ENCODE measurements at regions not wholly inside any gene's neighbourhood (a gene's known extent, or its start where the extent isn't known, plus 50 kb on each side); places are given as distances from the start of the nearest gene placed in this dataset.

DNA sequence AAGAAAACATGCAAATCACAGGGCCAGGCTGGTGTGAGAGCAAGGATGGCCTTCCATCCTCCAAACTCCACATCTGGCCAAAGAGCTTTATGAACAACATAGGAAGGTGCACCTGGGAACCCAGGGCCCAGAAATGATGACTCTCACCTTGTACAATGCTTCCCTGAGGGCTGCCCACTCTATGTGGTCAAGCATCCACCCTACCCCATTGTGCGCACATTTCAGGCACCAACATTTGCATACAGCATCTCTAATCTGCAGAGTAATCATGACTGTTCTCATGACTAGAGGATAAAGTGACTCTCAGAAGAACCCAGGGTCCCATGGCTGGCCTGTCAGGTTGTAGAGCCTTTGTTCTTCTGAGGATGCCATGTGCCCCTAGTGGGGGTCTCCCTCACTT, 57.2 kb upstream of the NTF3 start:
- H2AFZ ChIP-seq (ENCODE audit: low read depth, low read length): no peak overlapping the region
- TF ChIP-seq POLR2A (IDR thresholded peaks at IDR 0.05; ENCODE audit: low read depth, low read length) (no peak), MYC (IDR thresholded peaks at IDR 0.05; ENCODE audit: low read depth, low read length) (no peak), POLR2AphosphoS5 (IDR thresholded peaks at IDR 0.05; ENCODE audit: insufficient read depth, low read depth, low read length) (no peak), GATA2 (IDR thresholded peaks at IDR 0.05; ENCODE audit: insufficient read depth, insufficient read length, low read depth, low read length) (no peak), EZH2 (IDR thresholded peaks at IDR 0.05; ENCODE audit: borderline replicate concordance, low read depth, low read length, severe bottlenecking) (no peak), FOS (IDR thresholded peaks at IDR 0.05; ENCODE audit: borderline replicate concordance, insufficient read depth, low read length) (no peak)
- TF ChIP-seq, protein P1, sequence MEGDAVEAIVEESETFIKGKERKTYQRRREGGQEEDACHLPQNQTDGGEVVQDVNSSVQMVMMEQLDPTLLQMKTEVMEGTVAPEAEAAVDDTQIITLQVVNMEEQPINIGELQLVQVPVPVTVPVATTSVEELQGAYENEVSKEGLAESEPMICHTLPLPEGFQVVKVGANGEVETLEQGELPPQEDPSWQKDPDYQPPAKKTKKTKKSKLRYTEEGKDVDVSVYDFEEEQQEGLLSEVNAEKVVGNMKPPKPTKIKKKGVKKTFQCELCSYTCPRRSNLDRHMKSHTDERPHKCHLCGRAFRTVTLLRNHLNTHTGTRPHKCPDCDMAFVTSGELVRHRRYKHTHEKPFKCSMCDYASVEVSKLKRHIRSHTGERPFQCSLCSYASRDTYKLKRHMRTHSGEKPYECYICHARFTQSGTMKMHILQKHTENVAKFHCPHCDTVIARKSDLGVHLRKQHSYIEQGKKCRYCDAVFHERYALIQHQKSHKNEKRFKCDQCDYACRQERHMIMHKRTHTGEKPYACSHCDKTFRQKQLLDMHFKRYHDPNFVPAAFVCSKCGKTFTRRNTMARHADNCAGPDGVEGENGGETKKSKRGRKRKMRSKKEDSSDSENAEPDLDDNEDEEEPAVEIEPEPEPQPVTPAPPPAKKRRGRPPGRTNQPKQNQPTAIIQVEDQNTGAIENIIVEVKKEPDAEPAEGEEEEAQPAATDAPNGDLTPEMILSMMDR (IDR thresholded peaks at IDR 0.05; ENCODE audit: extremely low read depth in 1 of 2, insufficient read depth in 1 of 2, low read depth in 1 of 2, low read length in 2 of 2): no peak
- H3K36me3 ChIP-seq (ENCODE audit: control insufficient read depth in 2 of 2, extremely low read depth in 1 of 2, insufficient read depth in 2 of 2, low read length in 2 of 2): no peaks in the 10 kb centered on the region
- H4K20me1 ChIP-seq (replicated peaks; ENCODE audit: control insufficient read depth, extremely low read depth, insufficient read depth, low read length): no peaks in the 10 kb centered on the region
- H3K27me3 ChIP-seq (ENCODE audit: control insufficient read depth in 2 of 2, insufficient read depth in 2 of 2, low read length in 2 of 2): no peaks in the 10 kb centered on the region
- H3K4me3 ChIP-seq (replicated peaks in 1 of 3; ENCODE audit: insufficient read depth in 1 of 3, low read depth in 1 of 3, low read length in 3 of 3): no peak overlapping the region
- intact Hi-C loops (cut with micrococcal nuclease): no loop called here
- no peaks in the 10 kb centered on the region for H3K9me3 ChIP-seq (replicated peaks; ENCODE audit: control insufficient read depth, insufficient read depth, low read length)
- FAIRE-seq: no peak
- ChIA-PET CTCF (no interaction called here), POLR2A (no interaction called here)
- no peaks in the 10 kb centered on the region for H3K9me1 ChIP-seq (replicated peaks; ENCODE audit: control insufficient read depth, extremely low read depth, insufficient read depth, low read length)
- H3K9ac ChIP-seq (replicated peaks; ENCODE audit: extremely low read depth, insufficient read depth, low read length): no peak overlapping the region
- no peak overlapping the region for H3K4me2 ChIP-seq (ENCODE audit: insufficient read depth, low read length)
- no peak for DNase-seq (ENCODE audit: low read depth, low spot score)
- no peaks in the 10 kb centered on the region for H3K79me2 ChIP-seq (ENCODE audit: control insufficient read depth, insufficient read depth, low read length)
- no peak overlapping the region for H3K27ac ChIP-seq (ENCODE audit: insufficient read depth, low read depth, low read length)
- BruUV-seq (replicated peaks): no TSS peak
- H3K4me1 ChIP-seq (ENCODE audit: control insufficient read depth, extremely low read depth, insufficient read depth, low read length): no peaks in the 10 kb centered on the region
- dilution Hi-C loops (cut with MboI; ENCODE audit: extremely low pct_ligation_motif_present, low sequenced_read_pairs): no loop called here

Data from endothelial cell of umbilical vein (primary cell).